GM12878 (cell line): ENCODE measurements at regions not wholly inside any gene's neighbourhood (a gene's known extent, or its start where the extent isn't known, plus 50 kb on each side); places are given as distances from the start of the nearest gene placed in this dataset.

Source experiments
- ASH2L ChIP-seq: fragments of 300-600, 200-600 bp; sonication (generic); IDR thresholded peaks from 2 replicates; pipeline ENCODE4 v1.6.1; 2017; ENCODE audit warnings: low read depth, mild to moderate bottlenecking, borderline replicate concordance
- BRCA1 ChIP-seq: IDR thresholded peaks from 2 replicates; pipeline ENCODE4 v1.6.1; 2011; ENCODE audit warnings: low read depth, low read length, improper control_type of control experiment
- CHD1 ChIP-seq: IDR thresholded peaks from 2 replicates; pipeline ENCODE4 v1.6.1; 2012; ENCODE audit warnings: low read depth, low read length, improper control_type of control experiment
- EP300 ChIP-seq, 2 experiments: fragments of 150-350 bp in 1 of 2; IDR thresholded peaks; 2 replicates each; pipeline ENCODE4 v1.6.1; 2011 to 2012; ENCODE audit warnings: low read depth in 2 of 2, low read length in 2 of 2, borderline replicate concordance in 1 of 2, improper control_type of control experiment in 1 of 2, inconsistent platforms in 1 of 2; ENCODE audit not compliant: control insufficient read depth in 1 of 2
- HCFC1 ChIP-seq: fragments of 150-350 bp; IDR thresholded peaks from 2 replicates; pipeline ENCODE4 v1.6.1; 2014; ENCODE audit warnings: low read length
- HDGF ChIP-seq: fragments of 450-650 bp; IDR thresholded peaks from 2 replicates; pipeline ENCODE4 v1.6.1; 2016; ENCODE audit warnings: antibody characterized with exemption
- IKZF2 ChIP-seq, 2 experiments: fragments of 450-650 bp; IDR thresholded peaks; 2 replicates each; pipeline ENCODE4 v1.6.1; 2017; ENCODE audit warnings: mild to moderate bottlenecking in 2 of 2, moderate library complexity in 2 of 2
- MEF2A ChIP-seq: IDR thresholded peaks from 2 replicates; pipeline ENCODE4 v1.6.1; 2011; ENCODE audit warnings: low read depth, mild to moderate bottlenecking, low read length, moderate library complexity; ENCODE audit not compliant: insufficient read depth
- MLLT1 ChIP-seq: fragments of 450-650 bp; IDR thresholded peaks from 2 replicates; pipeline ENCODE4 v1.6.1; 2016; ENCODE audit warnings: mild to moderate bottlenecking
- NR2C2 ChIP-seq: IDR thresholded peaks from 2 replicates; pipeline ENCODE4 v1.6.1; 2011; ENCODE audit warnings: borderline replicate concordance, low read depth; ENCODE audit not compliant: control insufficient read depth, insufficient read length
- RAD51 ChIP-seq: fragments of 450-650 bp; IDR thresholded peaks from 2 replicates; pipeline ENCODE4 v1.6.1; 2016; ENCODE audit warnings: moderate library complexity, mild to moderate bottlenecking, inconsistent platforms
- SUPT20H ChIP-seq: IDR thresholded peaks from 2 replicates; pipeline ENCODE4 v1.6.1; 2011; ENCODE audit warnings: low read depth, mild to moderate bottlenecking, low read length, moderate library complexity, borderline replicate concordance; ENCODE audit not compliant: control insufficient read depth
- TARDBP ChIP-seq: IDR thresholded peaks from 2 replicates; pipeline ENCODE4 v1.6.1; 2016; ENCODE audit warnings: borderline replicate concordance
- ZBTB40 ChIP-seq: fragments of 450-650 bp; IDR thresholded peaks from 2 replicates; pipeline ENCODE4 v1.6.1; 2016; ENCODE audit warnings: mild to moderate bottlenecking, moderate library complexity, borderline replicate concordance
- ZNF207 ChIP-seq: fragments of 450-650 bp; IDR thresholded peaks from 2 replicates; pipeline ENCODE4 v1.6.1; 2014; ENCODE audit warnings: antibody characterized with exemption, mild to moderate bottlenecking, borderline replicate concordance
- ZNF384 ChIP-seq: IDR thresholded peaks from 2 replicates; pipeline ENCODE4 v1.6.1; 2012; ENCODE audit warnings: low read depth, mild to moderate bottlenecking, low read length, improper control_type of control experiment, borderline replicate concordance
- TF ChIP-seq, protein P1 (sequence below): fragments of 450-650 bp; formaldehyde crosslinking; IDR thresholded peaks from 2 replicates; pipeline ENCODE4 v1.5.0; 2022; ENCODE audit warnings: mild to moderate bottlenecking, missing genetic modification characterization
- TF ChIP-seq, protein P2 (sequence below): fragments of 450-650 bp; IDR thresholded peaks from 2 replicates; pipeline ENCODE4 v1.6.1; 2016; ENCODE audit warnings: mild to moderate bottlenecking

GRCh38 chr2:8442833-8443486, 238.9 kb upstream of the ID2 start (continued):
- TF ChIP-seq HCFC1: no peak
- TF ChIP-seq, protein P1, sequence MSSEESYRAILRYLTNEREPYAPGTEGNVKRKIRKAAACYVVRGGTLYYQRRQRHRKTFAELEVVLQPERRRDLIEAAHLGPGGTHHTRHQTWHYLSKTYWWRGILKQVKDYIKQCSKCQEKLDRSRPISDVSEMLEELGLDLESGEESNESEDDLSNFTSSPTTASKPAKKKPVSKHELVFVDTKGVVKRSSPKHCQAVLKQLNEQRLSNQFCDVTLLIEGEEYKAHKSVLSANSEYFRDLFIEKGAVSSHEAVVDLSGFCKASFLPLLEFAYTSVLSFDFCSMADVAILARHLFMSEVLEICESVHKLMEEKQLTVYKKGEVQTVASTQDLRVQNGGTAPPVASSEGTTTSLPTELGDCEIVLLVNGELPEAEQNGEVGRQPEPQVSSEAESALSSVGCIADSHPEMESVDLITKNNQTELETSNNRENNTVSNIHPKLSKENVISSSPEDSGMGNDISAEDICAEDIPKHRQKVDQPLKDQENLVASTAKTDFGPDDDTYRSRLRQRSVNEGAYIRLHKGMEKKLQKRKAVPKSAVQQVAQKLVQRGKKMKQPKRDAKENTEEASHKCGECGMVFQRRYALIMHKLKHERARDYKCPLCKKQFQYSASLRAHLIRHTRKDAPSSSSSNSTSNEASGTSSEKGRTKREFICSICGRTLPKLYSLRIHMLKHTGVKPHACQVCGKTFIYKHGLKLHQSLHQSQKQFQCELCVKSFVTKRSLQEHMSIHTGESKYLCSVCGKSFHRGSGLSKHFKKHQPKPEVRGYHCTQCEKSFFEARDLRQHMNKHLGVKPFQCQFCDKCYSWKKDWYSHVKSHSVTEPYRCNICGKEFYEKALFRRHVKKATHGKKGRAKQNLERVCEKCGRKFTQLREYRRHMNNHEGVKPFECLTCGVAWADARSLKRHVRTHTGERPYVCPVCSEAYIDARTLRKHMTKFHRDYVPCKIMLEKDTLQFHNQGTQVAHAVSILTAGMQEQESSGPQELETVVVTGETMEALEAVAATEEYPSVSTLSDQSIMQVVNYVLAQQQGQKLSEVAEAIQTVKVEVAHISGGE: no peak
- TF ChIP-seq IKZF2 (IDR thresholded peaks at IDR 0.05): peak; percentile 4 to 50; a peak in 2 of 4 replicates
- TF ChIP-seq MLLT1: no peak
- TF ChIP-seq ZBTB40: no peak; the same call in 1 of the 2 replicates
- no peak for TF ChIP-seq NR2C2
- no peak for TF ChIP-seq EP300 (IDR thresholded peaks at IDR 0.05; ENCODE audit: borderline replicate concordance in 1 of 2, control insufficient read depth in 1 of 2, low read depth in 2 of 2, low read length in 2 of 2)
- TF ChIP-seq ZNF207: no peak
- no peak for TF ChIP-seq BRCA1
- no peak for TF ChIP-seq CHD1
- no peak for TF ChIP-seq RAD51
- TF ChIP-seq SUPT20H: no peak
- no peak for TF ChIP-seq ASH2L
- peak; percentile 86; the same call in 1 of the 2 replicates for TF ChIP-seq ZNF384
- TF ChIP-seq, protein P2, sequence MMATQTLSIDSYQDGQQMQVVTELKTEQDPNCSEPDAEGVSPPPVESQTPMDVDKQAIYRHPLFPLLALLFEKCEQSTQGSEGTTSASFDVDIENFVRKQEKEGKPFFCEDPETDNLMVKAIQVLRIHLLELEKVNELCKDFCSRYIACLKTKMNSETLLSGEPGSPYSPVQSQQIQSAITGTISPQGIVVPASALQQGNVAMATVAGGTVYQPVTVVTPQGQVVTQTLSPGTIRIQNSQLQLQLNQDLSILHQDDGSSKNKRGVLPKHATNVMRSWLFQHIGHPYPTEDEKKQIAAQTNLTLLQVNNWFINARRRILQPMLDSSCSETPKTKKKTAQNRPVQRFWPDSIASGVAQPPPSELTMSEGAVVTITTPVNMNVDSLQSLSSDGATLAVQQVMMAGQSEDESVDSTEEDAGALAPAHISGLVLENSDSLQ: peak; percentile 91
- TF ChIP-seq MEF2A: no peak
- no peak for TF ChIP-seq TARDBP
- no peak for TF ChIP-seq HDGF
